PC-3 (cell line): ENCODE measurements at regions not wholly inside any gene's neighbourhood (a gene's known extent, or its start where the extent isn't known, plus 50 kb on each side); places are given as distances from the start of the nearest gene placed in this dataset.

Source experiments
- ATAC-seq: fragments of 200-7000 bp; cut with Tn5 transposase; 2 replicates; pipeline ENCODE4 v1.9.1; 2020; ENCODE audit warnings: mild to moderate bottlenecking, moderate library complexity
- BruUV-seq: library from RNA; stranded (reverse); fragments of 400-500 nt; replicated peaks from 2 replicates; lab custom pipeline; 2021; lab: Mats Ljungman, UMichigan
- CTCF ChIA-PET: fragments of 300-600 bp; sonication (Branson Sonifier 250); formaldehyde crosslinking; loops from one replicate; lab custom pipeline; 2022; ENCODE audit warnings: antibody characterized with exemption; lab: Charles Lee
- POLR2A ChIA-PET: fragments of 300-600 bp; sonication (Branson Sonifier 250); formaldehyde crosslinking; loops from one replicate; lab custom pipeline; 2022; ENCODE audit warnings: antibody characterized with exemption; ENCODE audit not compliant: unreplicated experiment; lab: Charles Lee
- DNase-seq: peaks from one replicate; pipeline ENCODE4 v3.0.0-alpha.2; 2015
- H2AFZ ChIP-seq: fragments of 300-600 bp; sonication (generic); 2 replicates; pipeline ENCODE4 v1.6.0; 2016; ENCODE audit warnings: antibody characterized with exemption, low read length
- H3F3A ChIP-seq: fragments of 300-600 bp; sonication (generic); one replicate; pipeline ENCODE4 v1.6.0; 2017; ENCODE audit warnings: antibody characterized with exemption, low read length, control low read depth, mild to moderate bottlenecking; ENCODE audit not compliant: unreplicated experiment
- H3K27ac ChIP-seq: fragments of 300-600 bp; sonication (generic); 2 replicates; pipeline ENCODE4 v1.5.1; 2016; ENCODE audit warnings: mild to moderate bottlenecking, low read length
- H3K27me3 ChIP-seq: fragments of 300-600 bp; sonication (generic); 2 replicates; pipeline ENCODE4 v1.6.1; 2016; ENCODE audit warnings: low read length, mixed read lengths
- H3K36me3 ChIP-seq: fragments of 300-600 bp; sonication (generic); 2 replicates; pipeline ENCODE4 v1.6.1; 2016; ENCODE audit warnings: low read depth, mixed run types, low read length, mixed read lengths
- H3K4me1 ChIP-seq: fragments of 300-600 bp; sonication (generic); 2 replicates; pipeline ENCODE4 v1.5.1; 2016; ENCODE audit warnings: low read length; ENCODE audit not compliant: insufficient read depth
- H3K4me2 ChIP-seq: fragments of 300-600 bp; sonication (generic); 2 replicates; pipeline ENCODE4 v1.6.0; 2016; ENCODE audit warnings: low read length
- H3K4me3 ChIP-seq: fragments of 300-600 bp; sonication (generic); 2 replicates; pipeline ENCODE4 v1.5.1; 2016; ENCODE audit warnings: mild to moderate bottlenecking, low read length, mixed read lengths
- H3K79me2 ChIP-seq: fragments of 300-600 bp; sonication (generic); 2 replicates; pipeline ENCODE4 v1.6.1; 2017; ENCODE audit warnings: low read length, mixed read lengths
- H3K9ac ChIP-seq: fragments of 300-600 bp; sonication (generic); 2 replicates; pipeline ENCODE4 v1.6.0; 2016; ENCODE audit warnings: mild to moderate bottlenecking, low read length
- H3K9me2 ChIP-seq: fragments of 300-600 bp; sonication (generic); replicated peaks from 2 replicates; pipeline ENCODE4 v1.6.1; 2016; ENCODE audit warnings: mixed run types, low read length, mixed read lengths
- H3K9me3 ChIP-seq: fragments of 300-600 bp; sonication (generic); 2 replicates; pipeline ENCODE4 v1.6.1; 2016; ENCODE audit warnings: low read length, mixed read lengths
- H4K20me1 ChIP-seq: fragments of 300-600 bp; sonication (generic); 2 replicates; pipeline ENCODE4 v1.6.1; 2016; ENCODE audit warnings: low read length, mixed read lengths
- EZH2 ChIP-seq: fragments of 300-600 bp; sonication (generic); IDR thresholded peaks from one replicate; pipeline ENCODE4 v1.6.1; 2017; ENCODE audit warnings: antibody characterized with exemption, mild to moderate bottlenecking, low read length; ENCODE audit not compliant: unreplicated experiment
- EZH2phosphoT487 ChIP-seq: fragments of 300-600 bp; sonication (generic); IDR thresholded peaks from 2 replicates; pipeline ENCODE4 v1.6.1; 2018; ENCODE audit warnings: mild to moderate bottlenecking, antibody characterized with exemption, low read length, borderline replicate concordance
- intact Hi-C: fragments of 100-400 bp; cut with micrococcal nuclease; formaldehyde crosslinking; loops from 2 replicates; pipeline ENCODE4 v1.9.0; 2023
- TF ChIP-seq, protein P1 (sequence below): fragments of 300-600 bp; sonication (generic); conservative IDR thresholded peaks from 2 replicates; pipeline ENCODE4 v1.5.1; 2017; ENCODE audit warnings: antibody characterized with exemption, low read depth, mild to moderate bottlenecking, low read length

GRCh38 chr9:93900971-93901861 is 53.9 kb downstream of the BARX1 start:
- TF ChIP-seq EZH2phosphoT487 = no peak
- TF ChIP-seq EZH2 = no peak
- TF ChIP-seq, protein P1, sequence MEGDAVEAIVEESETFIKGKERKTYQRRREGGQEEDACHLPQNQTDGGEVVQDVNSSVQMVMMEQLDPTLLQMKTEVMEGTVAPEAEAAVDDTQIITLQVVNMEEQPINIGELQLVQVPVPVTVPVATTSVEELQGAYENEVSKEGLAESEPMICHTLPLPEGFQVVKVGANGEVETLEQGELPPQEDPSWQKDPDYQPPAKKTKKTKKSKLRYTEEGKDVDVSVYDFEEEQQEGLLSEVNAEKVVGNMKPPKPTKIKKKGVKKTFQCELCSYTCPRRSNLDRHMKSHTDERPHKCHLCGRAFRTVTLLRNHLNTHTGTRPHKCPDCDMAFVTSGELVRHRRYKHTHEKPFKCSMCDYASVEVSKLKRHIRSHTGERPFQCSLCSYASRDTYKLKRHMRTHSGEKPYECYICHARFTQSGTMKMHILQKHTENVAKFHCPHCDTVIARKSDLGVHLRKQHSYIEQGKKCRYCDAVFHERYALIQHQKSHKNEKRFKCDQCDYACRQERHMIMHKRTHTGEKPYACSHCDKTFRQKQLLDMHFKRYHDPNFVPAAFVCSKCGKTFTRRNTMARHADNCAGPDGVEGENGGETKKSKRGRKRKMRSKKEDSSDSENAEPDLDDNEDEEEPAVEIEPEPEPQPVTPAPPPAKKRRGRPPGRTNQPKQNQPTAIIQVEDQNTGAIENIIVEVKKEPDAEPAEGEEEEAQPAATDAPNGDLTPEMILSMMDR = no peak
- no peak for ATAC-seq

GRCh38 chr9:93900436-93900819 is 54.7 kb downstream of the BARX1 start:
- Histone ChIP-seq H3K4me2 (no peak overlapping the region), H3K27me3 (no peaks in the 10 kb centered on the region), H3K4me1 (no peaks in the 10 kb centered on the region), H3K79me2 (no peaks in the 10 kb centered on the region), H3K9me2 (no peaks in the 10 kb centered on the region), H3K9me3 (no peaks in the 10 kb centered on the region), H3K36me3 (no peaks in the 10 kb centered on the region), H3F3A (no peaks in the 10 kb centered on the region), H2AFZ (no peak overlapping the region), H3K27ac (no peak overlapping the region), H4K20me1 (no peaks in the 10 kb centered on the region), H3K9ac (no peak overlapping the region), H3K4me3 (no peak overlapping the region)
- intact Hi-C loops = no loop called here
- no peak for DNase-seq
- TF ChIP-seq, protein P1 = no peak
- TF ChIP-seq EZH2 (no peak), EZH2phosphoT487 (no peak)
- ChIA-PET CTCF (no interaction called here), POLR2A (no interaction called here)
- BruUV-seq = no TSS peak
- ATAC-seq = no peak

More at GRCh38 chr9:93900971-93901861, 53.9 kb downstream of the BARX1 start:
- intact Hi-C loops = no loop called here
- Histone ChIP-seq H3K27ac (no peak overlapping the region), H4K20me1 (no peaks in the 10 kb centered on the region), H3K4me3 (no peak overlapping the region), H3K4me1 (no peaks in the 10 kb centered on the region), H3K79me2 (no peaks in the 10 kb centered on the region), H3K27me3 (no peaks in the 10 kb centered on the region), H2AFZ (no peak overlapping the region), H3K9ac (no peak overlapping the region), H3F3A (no peaks in the 10 kb centered on the region), H3K36me3 (no peaks in the 10 kb centered on the region), H3K9me2 (no peaks in the 10 kb centered on the region), H3K4me2 (no peak overlapping the region), H3K9me3 (no peaks in the 10 kb centered on the region)
- POLR2A ChIA-PET = no interaction called here
- DNase-seq = no peak
- no TSS peak for BruUV-seq
- CTCF ChIA-PET = no interaction called here
